ENCODE measurements at regions not wholly inside any gene's neighbourhood (a gene's known extent, or its start where the extent isn't known, plus 50 kb on each side); places are given as distances from the start of the nearest gene placed in this dataset.

GRCh38 chr2:204135752-204136151 is 199.2 kb downstream of the ICOS start:
- no peaks in the 10 kb centered on the region for H3K9me3 Mint-ChIP-seq
- H3K4me1 Mint-ChIP-seq = no peaks in the 10 kb centered on the region
- intact Hi-C loops (cut with micrococcal nuclease) = no loop called here
- DNase-seq (no peak), ATAC-seq (no peak)
- Histone ChIP-seq H3K27ac (ENCODE audit: low read length) (no peak overlapping the region), H3K4me3 (ENCODE audit: low read length) (no peak overlapping the region), H3K27me3 (ENCODE audit: control insufficient read depth, insufficient read depth, low read length) (no peaks in the 10 kb centered on the region), H3K9me3 (ENCODE audit: control insufficient read depth, insufficient read depth, low read length) (no peaks in the 10 kb centered on the region), H3K36me3 (ENCODE audit: control insufficient read depth, insufficient read depth, low read length) (no peaks in the 10 kb centered on the region), H3K4me1 (ENCODE audit: control insufficient read depth, insufficient read depth, low read length) (no peaks in the 10 kb centered on the region)
- 88% methylated on average over 2 of the region's 2 CpGs for WGBS (ENCODE audit: insufficient coverage)
- no peak overlapping the region for H3K27ac Mint-ChIP-seq
- H3K4me3 Mint-ChIP-seq = no peak overlapping the region
- peaks cover 13 to 35% of the 10 kb centered on the region in 2 donors for H3K27me3 Mint-ChIP-seq (ENCODE audit: low read depth in 2 of 2)
- H3K36me3 Mint-ChIP-seq = no peaks in the 10 kb centered on the region
- no peak for TF ChIP-seq CTCF (IDR thresholded peaks at IDR 0.05)

- intact Hi-C loops (cut with micrococcal nuclease) = no loop called here
- Histone ChIP-seq H3K4me3 (ENCODE audit: low read length) (no peak overlapping the region), H3K27me3 (ENCODE audit: control insufficient read depth, insufficient read depth, low read length) (no peaks in the 10 kb centered on the region), H3K4me1 (ENCODE audit: control insufficient read depth, insufficient read depth, low read length) (no peaks in the 10 kb centered on the region), H3K27ac (ENCODE audit: low read length) (no peak overlapping the region), H3K36me3 (ENCODE audit: control insufficient read depth, insufficient read depth, low read length) (no peaks in the 10 kb centered on the region), H3K9me3 (ENCODE audit: control insufficient read depth, insufficient read depth, low read length) (no peaks in the 10 kb centered on the region)
- Mint-ChIP-seq H3K4me3 (no peak overlapping the region), H3K27me3 (ENCODE audit: low read depth in 2 of 2) (peaks cover 16 to 29% of the 10 kb centered on the region in 2 donors), H3K9me3 (no peaks in the 10 kb centered on the region), H3K4me1 (no peaks in the 10 kb centered on the region), H3K36me3 (no peaks in the 10 kb centered on the region), H3K27ac (no peak overlapping the region)
- ATAC-seq (no peak), DNase-seq (no peak)
- TF ChIP-seq CTCF (IDR thresholded peaks at IDR 0.05) = no peak
- WGBS (ENCODE audit: insufficient coverage) = 100% methylated on average over 2 of the region's 2 CpGs
Observed at GRCh38 chr2:204138206-204138605, 201.6 kb downstream of the ICOS start.

GRCh38 chr2:204140246-204140645 is 203.7 kb downstream of the ICOS start:
- H3K27me3 ChIP-seq (ENCODE audit: control insufficient read depth, insufficient read depth, low read length) = no peaks in the 10 kb centered on the region
- no peak for ATAC-seq
- H3K27me3 Mint-ChIP-seq (ENCODE audit: low read depth in 2 of 2) = peaks cover 10 to 33% of the 10 kb centered on the region in 2 donors

More at GRCh38 chr2:204140246-204140645, 203.7 kb downstream of the ICOS start:
- no peak overlapping the region for H3K27ac ChIP-seq (ENCODE audit: low read length)
- H3K4me3 ChIP-seq (ENCODE audit: low read length) = no peak overlapping the region
- H3K9me3 Mint-ChIP-seq = no peaks in the 10 kb centered on the region
- H3K27ac Mint-ChIP-seq = no peak overlapping the region
- 72% methylated on average over 3 of the region's 3 CpGs for WGBS (ENCODE audit: insufficient coverage)
- H3K4me1 ChIP-seq (ENCODE audit: control insufficient read depth, insufficient read depth, low read length) = peaks cover 2% of the 10 kb centered on the region
- DNase-seq = no peak
- H3K9me3 ChIP-seq (ENCODE audit: control insufficient read depth, insufficient read depth, low read length) = no peaks in the 10 kb centered on the region
- TF ChIP-seq CTCF (IDR thresholded peaks at IDR 0.05) = no peak
- H3K4me1 Mint-ChIP-seq = peaks cover under 1 to 3% of the 10 kb centered on the region in 2 donors
- no peaks in the 10 kb centered on the region for H3K36me3 ChIP-seq (ENCODE audit: control insufficient read depth, insufficient read depth, low read length)
- no peak overlapping the region for H3K4me3 Mint-ChIP-seq
- H3K36me3 Mint-ChIP-seq = no peaks in the 10 kb centered on the region
- intact Hi-C loops (cut with micrococcal nuclease) = loop anchor here (10.0 kb wide), 1 partner anchor 1535 kb away; no protein-coding TSS in a partner anchor
